ENCODE measurements at regions not wholly inside any gene's neighbourhood (a gene's known extent, or its start where the extent isn't known, plus 50 kb on each side); places are given as distances from the start of the nearest gene placed in this dataset.
"Not testable (repeated sequence)": the region's sequence is repeated elsewhere in the genome, so short reads cannot be mapped to it uniquely, and the experiment has no call there.

GRCh38 chr5:3449481-3449880 is 146.2 kb upstream of the IRX1 start:
- H3K27ac ChIP-seq, result no peak overlapping the region
- H3K4me1 ChIP-seq (replicated peaks), result no peaks in the 10 kb centered on the region
- intact Hi-C loops (cut with DNase I), result no loop called here
- TF ChIP-seq, protein P1, sequence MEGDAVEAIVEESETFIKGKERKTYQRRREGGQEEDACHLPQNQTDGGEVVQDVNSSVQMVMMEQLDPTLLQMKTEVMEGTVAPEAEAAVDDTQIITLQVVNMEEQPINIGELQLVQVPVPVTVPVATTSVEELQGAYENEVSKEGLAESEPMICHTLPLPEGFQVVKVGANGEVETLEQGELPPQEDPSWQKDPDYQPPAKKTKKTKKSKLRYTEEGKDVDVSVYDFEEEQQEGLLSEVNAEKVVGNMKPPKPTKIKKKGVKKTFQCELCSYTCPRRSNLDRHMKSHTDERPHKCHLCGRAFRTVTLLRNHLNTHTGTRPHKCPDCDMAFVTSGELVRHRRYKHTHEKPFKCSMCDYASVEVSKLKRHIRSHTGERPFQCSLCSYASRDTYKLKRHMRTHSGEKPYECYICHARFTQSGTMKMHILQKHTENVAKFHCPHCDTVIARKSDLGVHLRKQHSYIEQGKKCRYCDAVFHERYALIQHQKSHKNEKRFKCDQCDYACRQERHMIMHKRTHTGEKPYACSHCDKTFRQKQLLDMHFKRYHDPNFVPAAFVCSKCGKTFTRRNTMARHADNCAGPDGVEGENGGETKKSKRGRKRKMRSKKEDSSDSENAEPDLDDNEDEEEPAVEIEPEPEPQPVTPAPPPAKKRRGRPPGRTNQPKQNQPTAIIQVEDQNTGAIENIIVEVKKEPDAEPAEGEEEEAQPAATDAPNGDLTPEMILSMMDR (IDR thresholded peaks at IDR 0.05), result no peak
- no peak for TF ChIP-seq POLR2AphosphoS5 (IDR thresholded peaks at IDR 0.05)
- no peak for TF ChIP-seq POLR2A (IDR thresholded peaks at IDR 0.05)
- H3K4me3 ChIP-seq, result no peak overlapping the region
- H3K36me3 ChIP-seq, result no peaks in the 10 kb centered on the region
- WGBS, result 82% methylated on average over 4 of the region's 4 CpGs
- no peaks in the 10 kb centered on the region for H3K9me3 ChIP-seq
- no peak for DNase-seq (ENCODE audit: low spot score)
- H3K27me3 ChIP-seq (replicated peaks; ENCODE audit: insufficient read depth), result no peaks in the 10 kb centered on the region

- WGBS, result 63% methylated on average over 3 of the region's 3 CpGs
Observed at GRCh38 chr5:3446410-3446809, 149.2 kb upstream of the IRX1 start.

DNA sequence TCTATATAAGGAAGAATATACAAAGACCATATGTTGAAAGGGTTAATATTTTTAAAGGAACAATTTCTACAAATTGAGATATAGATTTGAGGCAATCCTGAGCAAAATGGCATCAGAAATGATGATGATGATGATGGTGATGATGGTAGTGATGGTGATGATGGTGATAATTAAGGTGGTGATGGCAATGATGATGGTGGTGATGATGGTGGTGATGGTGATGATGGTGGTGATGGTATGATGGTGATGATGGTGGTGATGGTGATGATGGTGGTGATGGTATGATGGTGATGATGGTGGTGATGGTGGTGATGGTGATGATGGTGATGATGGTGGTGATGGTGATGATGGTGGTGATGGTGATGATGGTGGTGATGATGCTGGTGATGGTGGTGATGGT is 150.1 kb upstream of the IRX1 start:
- DNase-seq (ENCODE audit: low spot score); H3K9me3 ChIP-seq; H3K27ac ChIP-seq; H3K4me3 ChIP-seq; intact Hi-C loops (cut with DNase I); H3K4me1 ChIP-seq (replicated peaks); H3K27me3 ChIP-seq (replicated peaks; ENCODE audit: insufficient read depth); H3K36me3 ChIP-seq: not testable (repeated sequence)

More at GRCh38 chr5:3446410-3446809, 149.2 kb upstream of the IRX1 start:
- TF ChIP-seq POLR2AphosphoS5 (IDR thresholded peaks at IDR 0.05) (no peak), POLR2A (IDR thresholded peaks at IDR 0.05) (no peak)
- TF ChIP-seq, protein P1 (IDR thresholded peaks at IDR 0.05), result no peak
- Histone ChIP-seq H3K4me1 (replicated peaks) (no peaks in the 10 kb centered on the region), H3K27me3 (replicated peaks; ENCODE audit: insufficient read depth) (no peaks in the 10 kb centered on the region), H3K36me3 (no peaks in the 10 kb centered on the region), H3K9me3 (no peaks in the 10 kb centered on the region), H3K27ac (no peak overlapping the region), H3K4me3 (no peak overlapping the region)
- intact Hi-C loops (cut with DNase I), result no loop called here
- no peak for DNase-seq (ENCODE audit: low spot score)

DNA sequence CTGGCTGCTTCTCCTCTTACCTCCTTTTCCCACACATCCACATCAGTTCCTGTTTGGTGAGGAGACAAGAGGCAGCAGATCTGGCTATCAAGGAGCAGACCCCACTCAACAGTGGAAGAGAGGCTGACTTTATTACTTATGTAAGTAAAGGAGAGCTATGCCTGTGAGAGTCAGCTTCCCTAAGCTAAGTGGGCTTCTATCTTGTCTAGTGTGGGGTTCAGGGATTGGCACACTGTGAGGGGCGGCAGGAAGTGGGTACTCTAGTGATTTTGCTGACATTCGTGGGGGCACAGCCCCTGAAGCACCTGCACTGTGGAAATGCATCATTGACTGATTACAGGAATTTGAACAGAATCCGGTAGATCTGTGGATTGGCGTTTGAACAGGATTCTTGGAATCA is 163.5 kb upstream of the IRX1 start:
- H3K27ac ChIP-seq, result no peak overlapping the region
- H3K4me1 ChIP-seq (replicated peaks), result no peaks in the 10 kb centered on the region
- no peaks in the 10 kb centered on the region for H3K36me3 ChIP-seq
- H3K9me3 ChIP-seq, result no peaks in the 10 kb centered on the region
- no peak for DNase-seq (ENCODE audit: low spot score)
- intact Hi-C loops (cut with DNase I), result no loop called here
- TF ChIP-seq POLR2A (IDR thresholded peaks at IDR 0.05), result no peak
- no peak overlapping the region for H3K4me3 ChIP-seq
- H3K27me3 ChIP-seq (replicated peaks; ENCODE audit: insufficient read depth), result no peaks in the 10 kb centered on the region
- WGBS, result 78% methylated on average over 4 of the region's 4 CpGs

- TF ChIP-seq POLR2A (IDR thresholded peaks at IDR 0.05), result no peak
- no peak for TF ChIP-seq POLR2AphosphoS5 (IDR thresholded peaks at IDR 0.05)
- TF ChIP-seq, protein P1 (IDR thresholded peaks at IDR 0.05), result no peak
- H3K4me3 ChIP-seq, result no peak overlapping the region
- H3K9me3 ChIP-seq, result no peaks in the 10 kb centered on the region
- WGBS, result 66% methylated on average over 5 of the region's 5 CpGs
- H3K27me3 ChIP-seq (replicated peaks; ENCODE audit: insufficient read depth), result no peaks in the 10 kb centered on the region
- no peak overlapping the region for H3K27ac ChIP-seq
- H3K4me1 ChIP-seq (replicated peaks), result no peaks in the 10 kb centered on the region
- intact Hi-C loops (cut with DNase I), result no loop called here
- H3K36me3 ChIP-seq, result no peaks in the 10 kb centered on the region
- DNase-seq (ENCODE audit: low spot score), result no peak
Observed at GRCh38 chr5:3430691-3431090, 164.9 kb upstream of the IRX1 start.

DNA sequence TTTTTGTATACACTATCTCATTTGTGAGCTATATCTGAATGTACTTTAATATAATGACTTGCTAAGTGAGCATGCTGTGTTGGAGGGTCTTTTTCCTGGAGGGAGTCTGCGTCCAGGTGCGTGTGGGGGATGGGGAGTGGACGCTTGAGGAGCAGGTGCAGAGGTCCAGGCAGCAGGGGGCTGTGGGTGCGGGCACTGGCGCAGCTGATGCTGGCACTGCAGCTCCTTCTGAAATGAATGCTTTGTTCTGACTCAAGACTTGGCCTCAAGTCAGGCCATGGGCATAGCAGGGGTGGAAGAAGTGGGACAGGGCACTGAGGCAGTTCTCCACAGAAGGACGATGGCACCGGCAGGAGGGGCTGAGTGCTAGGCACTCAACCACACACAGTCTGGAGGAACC is 165.7 kb upstream of the IRX1 start:
- 68% methylated on average over 7 of the region's 7 CpGs for WGBS
- intact Hi-C loops (cut with DNase I), result no loop called here
- Histone ChIP-seq H3K27me3 (replicated peaks; ENCODE audit: insufficient read depth) (no peaks in the 10 kb centered on the region), H3K4me3 (no peak overlapping the region), H3K9me3 (no peaks in the 10 kb centered on the region), H3K27ac (no peak overlapping the region), H3K36me3 (no peaks in the 10 kb centered on the region), H3K4me1 (replicated peaks) (no peaks in the 10 kb centered on the region)
- no peak for DNase-seq (ENCODE audit: low spot score)
- TF ChIP-seq, protein P1 (IDR thresholded peaks at IDR 0.05), result no peak
- TF ChIP-seq POLR2AphosphoS5 (IDR thresholded peaks at IDR 0.05) (no peak), POLR2A (IDR thresholded peaks at IDR 0.05) (no peak)
